WI38 (cell line): ENCODE measurements at regions not wholly inside any gene's neighbourhood (a gene's known extent, or its start where the extent isn't known, plus 50 kb on each side); places are given as distances from the start of the nearest gene placed in this dataset.

Experiments used
- H3K4me3 ChIP-seq: 2 replicates; pipeline ENCODE4 v1.5.1; 2011; ENCODE audit warnings: low read depth, mild to moderate bottlenecking, control low read depth, low read length
- CTCF ChIP-seq: IDR thresholded peaks from 2 replicates; pipeline ENCODE4 v1.5.1; 2012; ENCODE audit warnings: low read depth, mild to moderate bottlenecking, control low read depth, low read length

GRCh38 chr21:32940079-32941014 lies 85.4 kb upstream of the OLIG2 start:
- peak; percentile 67 for TF ChIP-seq CTCF
- H3K4me3 ChIP-seq = no peak overlapping the region

- no peak for TF ChIP-seq CTCF
- H3K4me3 ChIP-seq = no peak overlapping the region
Observed at GRCh38 chr21:32941263-32941662, 84.5 kb upstream of the OLIG2 start.

- no peak for TF ChIP-seq CTCF
- no peak overlapping the region for H3K4me3 ChIP-seq
Observed at GRCh38 chr21:32946654-32947053, 79.1 kb upstream of the OLIG2 start.

- TF ChIP-seq CTCF = no peak
- no peak overlapping the region for H3K4me3 ChIP-seq
Observed at GRCh38 chr21:32947736-32948135, 78.0 kb upstream of the OLIG2 start.

GRCh38 chr21:32949701-32950100 lies 76.0 kb upstream of the OLIG2 start:
- no peak for TF ChIP-seq CTCF
- H3K4me3 ChIP-seq = no peak overlapping the region

GRCh38 chr21:32951041-32951440 lies 74.7 kb upstream of the OLIG2 start:
- TF ChIP-seq CTCF = no peak
- H3K4me3 ChIP-seq = no peak overlapping the region

GRCh38 chr21:32954353-32954752 lies 71.4 kb upstream of the OLIG2 start:
- H3K4me3 ChIP-seq = no peak overlapping the region
- TF ChIP-seq CTCF = no peak
